Psoas muscle (tissue), 7 donors: ENCODE measurements at regions not wholly inside any gene's neighbourhood (a gene's known extent, or its start where the extent isn't known, plus 50 kb on each side); places are given as distances from the start of the nearest gene placed in this dataset.

Source experiments
- ATAC-seq, 4 donors: fragments of 200-7000 bp; cut with Tn5 transposase; one replicate each; pipeline ENCODE4 v1.9.1; 2020; ENCODE audit warnings: moderate library complexity in 3 of 4, mild to moderate bottlenecking in 2 of 4
- DNase-seq, 2 donors: peaks; one replicate each; pipeline ENCODE4 v3.0.0-alpha.2; 2020
- H3K27ac ChIP-seq: fragments of 200-600 bp; one replicate; pipeline ENCODE4 v1.8.0; 2022
- H3K27me3 ChIP-seq, 3 donors: fragments of 200-600 bp in 1 of 3; one replicate each; pipeline versions ENCODE4 v1.6.1 to v1.8.0; 2013 to 2022; ENCODE audit warnings: low read length in 2 of 3, mild to moderate bottlenecking in 2 of 3, moderate library complexity in 1 of 3; ENCODE audit not compliant: insufficient read depth in 3 of 3
- H3K36me3 ChIP-seq, 2 donors: fragments of 200-600 bp in 1 of 2; one replicate each; pipeline versions ENCODE4 v1.6.1 to v1.8.0; 2013 to 2022; ENCODE audit warnings: low read depth in 1 of 2, mild to moderate bottlenecking in 1 of 2, moderate library complexity in 1 of 2; ENCODE audit not compliant: insufficient read depth in 1 of 2
- H3K4me1 ChIP-seq: fragments of 200-600 bp; one replicate; pipeline ENCODE4 v1.8.0; 2022
- H3K4me3 ChIP-seq: fragments of 200-600 bp; one replicate; pipeline ENCODE4 v1.8.0; 2022; ENCODE audit warnings: mild to moderate bottlenecking
- H3K9me3 ChIP-seq: fragments of 200-600 bp; one replicate; pipeline ENCODE4 v1.8.0; 2022
- CTCF ChIP-seq: fragments of 200-600 bp; IDR thresholded peaks from one replicate; pipeline ENCODE4 v1.8.0; 2022; ENCODE audit warnings: antibody characterized with exemption
- WGBS, 3 donors: extraction: QIAGEN DNeasy Blood & Tissue Kit; methylation state at CpG; one replicate each; pipeline versions ENCODE4 v1.1.6 to v1.1.7; 2013; 5-methylcytosine and 5-hydroxymethylcytosine counted together
- intact Hi-C, 2 donors: fragments of 100-400 bp; cut with DNase I; formaldehyde crosslinking; loops; one replicate each; pipeline versions ENCODE4 v1.11.0 to v1.14.2; 2022
- donor health status: healthy with polysubstance abuse.
- donor health status: DM: no; HTN: no; CAD: no; lungs with moderate emphysema.
- donor health status: Bipolar disorder and iron deficiency.
- donor health status: healthy.
- donor health status: DM: yes; HTN: yes; CAD: no.
- donor health status: DM: no; HTN: no; CAD: no.
- donor health status: DM: yes; HTN: yes; CAD: no.

- no peak for DNase-seq
- Histone ChIP-seq H3K36me3 (no peaks in the 10 kb centered on the region), H3K9me3 (no peaks in the 10 kb centered on the region), H3K4me1 (no peaks in the 10 kb centered on the region), H3K27ac (no peak overlapping the region), H3K4me3 (no peak overlapping the region), H3K27me3 (no peaks in the 10 kb centered on the region)
- no peak for ATAC-seq
- TF ChIP-seq CTCF, result no peak
- WGBS, 3 donors, result 77 to 83% (median 78%) methylated on average over 3 of the region's 3 CpGs
- intact Hi-C loops, result no loop called here
These were observed 458.3 kb downstream of the BTG1 start for GRCh38 chr12:91687052-91688017.

DNA sequence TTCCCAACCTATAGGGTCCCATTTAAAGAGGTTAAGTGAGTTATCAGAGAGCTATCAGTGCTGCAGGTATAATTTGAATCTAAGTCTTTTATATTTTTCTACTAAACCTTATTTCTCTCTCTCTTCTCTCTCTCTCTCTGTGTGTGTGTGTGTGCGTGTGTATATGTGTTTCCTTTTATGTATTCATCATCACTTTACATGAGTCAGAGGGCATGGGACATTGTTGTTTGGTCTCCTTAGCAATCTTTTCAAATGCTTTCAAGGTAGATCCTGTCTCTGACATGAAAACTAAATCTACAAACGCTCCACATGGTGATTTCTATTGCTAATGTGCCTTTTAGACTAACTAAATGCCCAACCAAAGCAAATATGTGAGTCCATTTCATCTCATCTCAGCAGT, 459.7 kb downstream of the BTG1 start:
- WGBS, 3 donors, result 70 to 76% (median 74%) methylated on average over 2 of the region's 2 CpGs
- H3K9me3 ChIP-seq, result no peaks in the 10 kb centered on the region
- H3K27ac ChIP-seq, result no peak overlapping the region
- no peak for ATAC-seq
- no peak for DNase-seq
- TF ChIP-seq CTCF, result no peak
- intact Hi-C loops, result no loop called here
- no peaks in the 10 kb centered on the region for H3K4me1 ChIP-seq
- no peaks in the 10 kb centered on the region for H3K27me3 ChIP-seq
- no peaks in the 10 kb centered on the region for H3K36me3 ChIP-seq
- H3K4me3 ChIP-seq, result no peak overlapping the region

DNA sequence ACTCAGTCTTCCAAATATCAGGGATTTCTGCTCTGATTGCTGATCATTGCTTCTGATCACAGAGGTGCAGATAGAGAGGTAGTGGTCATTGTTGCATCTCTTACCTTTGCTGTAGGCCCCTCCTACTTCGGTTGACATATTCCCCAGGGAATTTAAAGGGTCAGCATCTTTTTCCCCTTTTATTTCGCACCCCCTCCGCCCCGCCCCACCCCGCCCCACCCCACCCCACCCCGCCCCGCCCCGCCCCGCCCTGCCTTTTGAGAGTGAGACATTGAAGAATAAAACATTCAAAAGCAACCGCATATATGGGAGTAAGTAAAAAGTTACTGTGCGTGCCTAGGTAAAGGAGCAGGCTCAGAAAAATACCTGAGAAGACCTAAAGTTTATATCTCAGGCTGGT, 463.9 kb downstream of the BTG1 start:
- no peaks in the 10 kb centered on the region for H3K27me3 ChIP-seq
- ATAC-seq (no peak), DNase-seq (no peak)
- TF ChIP-seq CTCF, result no peak
- WGBS, 3 donors, result 87 to 93% (median 93%) methylated on average over 11 of the region's 11 CpGs
- no peaks in the 10 kb centered on the region for H3K4me1 ChIP-seq
- no peak overlapping the region for H3K27ac ChIP-seq
- H3K36me3 ChIP-seq, result no peaks in the 10 kb centered on the region
- no peak overlapping the region for H3K4me3 ChIP-seq
- intact Hi-C loops, result no loop called here
- no peaks in the 10 kb centered on the region for H3K9me3 ChIP-seq

GRCh38 chr12:91680864-91681263, 464.8 kb downstream of the BTG1 start:
- Histone ChIP-seq H3K4me1 (no peaks in the 10 kb centered on the region), H3K4me3 (no peak overlapping the region), H3K27me3 (no peaks in the 10 kb centered on the region), H3K9me3 (no peaks in the 10 kb centered on the region), H3K36me3 (no peaks in the 10 kb centered on the region), H3K27ac (no peak overlapping the region)
- no peak for TF ChIP-seq CTCF
- ATAC-seq (no peak), DNase-seq (no peak)
- intact Hi-C loops, result no loop called here
- WGBS, 3 donors, result 87 to 91% (median 87%) methylated on average over 2 of the region's 2 CpGs

GRCh38 chr12:91677556-91677955, 468.1 kb downstream of the BTG1 start:
- H3K36me3 ChIP-seq, result no peaks in the 10 kb centered on the region
- no peaks in the 10 kb centered on the region for H3K9me3 ChIP-seq
- intact Hi-C loops, result no loop called here
- H3K27me3 ChIP-seq, result no peaks in the 10 kb centered on the region
- DNase-seq (no peak), ATAC-seq (no peak)
- H3K27ac ChIP-seq, result no peak overlapping the region
- H3K4me1 ChIP-seq, result no peaks in the 10 kb centered on the region
- no peak for TF ChIP-seq CTCF
- 59 to 77% (median 75%) methylated on average over 1 of the region's 1 CpG for WGBS, 3 donors
- H3K4me3 ChIP-seq, result no peak overlapping the region
